ENCODE measurements at regions not wholly inside any gene's neighbourhood (a gene's known extent, or its start where the extent isn't known, plus 50 kb on each side); places are given as distances from the start of the nearest gene placed in this dataset.
"Not testable (repeated sequence)": the region's sequence is repeated elsewhere in the genome, so short reads cannot be mapped to it uniquely, and the experiment has no call there.

- DNase-seq (ENCODE audit: low read depth) = no peak
- no peak overlapping the region for H3K4me3 ChIP-seq (ENCODE audit: low read depth, low read length)
- no peak for TF ChIP-seq CTCF (IDR thresholded peaks at IDR 0.05; ENCODE audit: control insufficient read depth, extremely low read depth, insufficient read depth)
These were observed 727.6 kb upstream of the NEGR1 start for GRCh38 chr1:73009938-73010337.

- no peak overlapping the region for H3K4me3 ChIP-seq (ENCODE audit: low read depth, low read length)
- TF ChIP-seq CTCF (IDR thresholded peaks at IDR 0.05; ENCODE audit: control insufficient read depth, extremely low read depth, insufficient read depth) = no peak
- DNase-seq (ENCODE audit: low read depth) = no peak
These were observed 727.0 kb upstream of the NEGR1 start for GRCh38 chr1:73009311-73009710.

- no peak for TF ChIP-seq CTCF (IDR thresholded peaks at IDR 0.05; ENCODE audit: control insufficient read depth, extremely low read depth, insufficient read depth)
- DNase-seq (ENCODE audit: low read depth) = no peak
- no peak overlapping the region for H3K4me3 ChIP-seq (ENCODE audit: low read depth, low read length)
These were observed 715.3 kb upstream of the NEGR1 start for GRCh38 chr1:72997624-72998023.

GRCh38 chr1:72997041-72997440 is 714.7 kb upstream of the NEGR1 start:
- no peak overlapping the region for H3K4me3 ChIP-seq (ENCODE audit: low read depth, low read length)
- TF ChIP-seq CTCF (IDR thresholded peaks at IDR 0.05; ENCODE audit: control insufficient read depth, extremely low read depth, insufficient read depth) = no peak
- DNase-seq (ENCODE audit: low read depth) = no peak

- DNase-seq (ENCODE audit: low read depth); H3K4me3 ChIP-seq (ENCODE audit: low read depth, low read length): not testable (repeated sequence)
These were observed 705.5 kb upstream of the NEGR1 start for GRCh38 chr1:72987871-72988270.

- no peak for TF ChIP-seq CTCF (IDR thresholded peaks at IDR 0.05; ENCODE audit: control insufficient read depth, extremely low read depth, insufficient read depth)
These were observed 704.4 kb upstream of the NEGR1 start for GRCh38 chr1:72986591-72987290.

GRCh38 chr1:72985024-72985423 is 702.7 kb upstream of the NEGR1 start:
- not testable (repeated sequence) for DNase-seq (ENCODE audit: low read depth); H3K4me3 ChIP-seq (ENCODE audit: low read depth, low read length)

More at GRCh38 chr1:72986591-72987290, 704.4 kb upstream of the NEGR1 start:
- no peak overlapping the region for H3K4me3 ChIP-seq (ENCODE audit: low read depth, low read length)
- DNase-seq (ENCODE audit: low read depth) = no peak

- not testable (repeated sequence) for DNase-seq (ENCODE audit: low read depth); H3K4me3 ChIP-seq (ENCODE audit: low read depth, low read length)
These were observed 700.7 kb upstream of the NEGR1 start for GRCh38 chr1:72983011-72983410.

All from LNCaP clone FGC (cell line).